Activated CD4-positive, alpha-beta T cell treated with anti-CD3 and anti-CD28 coated beads, Interleukin-2, amount 10 ng/mL, durations not matched to agents 7 days and 5 days (primary cell): ENCODE measurements at regions not wholly inside any gene's neighbourhood (a gene's known extent, or its start where the extent isn't known, plus 50 kb on each side); places are given as distances from the start of the nearest gene placed in this dataset.

Experiments
- CTCF ChIA-PET: fragments of 350-600 bp; sonication (Branson Sonifier 250); formaldehyde crosslinking; loops from one replicate; lab custom pipeline; 2021; ENCODE audit warnings: antibody characterized with exemption; lab: Charles Lee
- POLR2A ChIA-PET: fragments of 350-600 bp; sonication (Branson Sonifier 250); formaldehyde crosslinking; loops from one replicate; lab custom pipeline; 2021; ENCODE audit warnings: antibody characterized with exemption; lab: Charles Lee
- DNase-seq: peaks from one replicate; pipeline ENCODE4 v3.0.0-alpha.2; 2020
- H3K27ac Mint-ChIP-seq: one replicate; pipeline ENCODE4 v1.8.0; 2021; ENCODE audit warnings: mild to moderate bottlenecking, moderate library complexity, mixed read lengths
- H3K27me3 Mint-ChIP-seq: one replicate; pipeline ENCODE4 v1.8.0; 2021; ENCODE audit warnings: mixed read lengths
- H3K36me3 Mint-ChIP-seq: one replicate; pipeline ENCODE4 v1.8.0; 2021; ENCODE audit warnings: low read depth, mixed read lengths
- H3K4me1 Mint-ChIP-seq: one replicate; pipeline ENCODE4 v1.8.0; 2021; ENCODE audit warnings: mixed read lengths
- H3K4me3 Mint-ChIP-seq: one replicate; pipeline ENCODE4 v1.8.0; 2021; ENCODE audit warnings: mild to moderate bottlenecking, moderate library complexity, mixed read lengths
- H3K9me3 Mint-ChIP-seq: one replicate; pipeline ENCODE4 v1.8.0; 2021; ENCODE audit warnings: mixed read lengths

GRCh38 chr10:28151636-28152035 lies 151.2 kb downstream of the MPP7 start:
- H3K36me3 Mint-ChIP-seq: no peaks in the 10 kb centered on the region
- no peaks in the 10 kb centered on the region for H3K4me1 Mint-ChIP-seq
- H3K27ac Mint-ChIP-seq: no peak overlapping the region
- no peak for DNase-seq
- H3K4me3 Mint-ChIP-seq: no peak overlapping the region
- POLR2A ChIA-PET: no interaction called here
- CTCF ChIA-PET: no interaction called here
- no peaks in the 10 kb centered on the region for H3K27me3 Mint-ChIP-seq
- no peaks in the 10 kb centered on the region for H3K9me3 Mint-ChIP-seq

GRCh38 chr10:28149746-28150145 lies 150.9 kb upstream of the ODAD2 start:
- DNase-seq: no peak
- H3K27ac Mint-ChIP-seq: no peak overlapping the region
- no peaks in the 10 kb centered on the region for H3K27me3 Mint-ChIP-seq
- ChIA-PET POLR2A (interaction anchor here (0.6 kb wide), 1 partner anchor 39 kb away, joined by 5 read pairs; no protein-coding TSS in a partner anchor), CTCF (interaction anchor here (0.7 kb wide), 1 partner anchor 14 kb away, joined by 3 read pairs; no protein-coding TSS in a partner anchor)
- no peaks in the 10 kb centered on the region for H3K36me3 Mint-ChIP-seq
- H3K9me3 Mint-ChIP-seq: no peaks in the 10 kb centered on the region
- H3K4me1 Mint-ChIP-seq: no peaks in the 10 kb centered on the region
- H3K4me3 Mint-ChIP-seq: no peak overlapping the region

GRCh38 chr10:28147706-28148105 lies 148.8 kb upstream of the ODAD2 start:
- H3K9me3 Mint-ChIP-seq: no peaks in the 10 kb centered on the region
- DNase-seq: no peak
- H3K4me1 Mint-ChIP-seq: no peaks in the 10 kb centered on the region
- H3K36me3 Mint-ChIP-seq: no peaks in the 10 kb centered on the region
- H3K27me3 Mint-ChIP-seq: no peaks in the 10 kb centered on the region
- ChIA-PET POLR2A (no interaction called here), CTCF (no interaction called here)
- H3K4me3 Mint-ChIP-seq: no peak overlapping the region
- no peak overlapping the region for H3K27ac Mint-ChIP-seq

- Mint-ChIP-seq H3K27ac (no peak overlapping the region), H3K36me3 (peaks cover 18% of the 10 kb centered on the region), H3K9me3 (peaks cover 26% of the 10 kb centered on the region), H3K27me3 (no peaks in the 10 kb centered on the region), H3K4me1 (no peaks in the 10 kb centered on the region), H3K4me3 (no peak overlapping the region)
- ChIA-PET CTCF (interaction anchor here (1.2 kb wide), 1 partner anchor 16 kb away, joined by 4 read pairs; no protein-coding TSS in a partner anchor), POLR2A (no interaction called here)
- DNase-seq: no peak
Measured at GRCh38 chr10:28139138-28139537, 140.3 kb upstream of the ODAD2 start.

- H3K4me3 Mint-ChIP-seq: no peak overlapping the region
- ChIA-PET CTCF (no interaction called here), POLR2A (no interaction called here)
- DNase-seq: no peak
- H3K4me1 Mint-ChIP-seq: no peaks in the 10 kb centered on the region
- H3K9me3 Mint-ChIP-seq: peaks cover 27% of the 10 kb centered on the region
- no peaks in the 10 kb centered on the region for H3K27me3 Mint-ChIP-seq
- no peak overlapping the region for H3K27ac Mint-ChIP-seq
- H3K36me3 Mint-ChIP-seq: peaks cover 21% of the 10 kb centered on the region
Measured at GRCh38 chr10:28137907-28138880, 139.3 kb upstream of the ODAD2 start.

GRCh38 chr10:28135258-28135657 lies 136.4 kb upstream of the ODAD2 start:
- Mint-ChIP-seq H3K4me1 (no peaks in the 10 kb centered on the region), H3K27ac (no peak overlapping the region), H3K27me3 (no peaks in the 10 kb centered on the region), H3K36me3 (peaks cover 25% of the 10 kb centered on the region), H3K4me3 (no peak overlapping the region), H3K9me3 (peaks cover 29% of the 10 kb centered on the region)
- CTCF ChIA-PET: no interaction called here
- no peak for DNase-seq
- POLR2A ChIA-PET: no interaction called here

GRCh38 chr10:28130267-28130666 lies 131.4 kb upstream of the ODAD2 start:
- Mint-ChIP-seq H3K36me3 (peaks cover 19% of the 10 kb centered on the region), H3K4me1 (no peaks in the 10 kb centered on the region)

GRCh38 chr10:28127881-28128280 lies 129.0 kb upstream of the ODAD2 start:
- Mint-ChIP-seq H3K4me3 (no peak overlapping the region), H3K27ac (no peak overlapping the region), H3K9me3 (no peaks in the 10 kb centered on the region), H3K4me1 (no peaks in the 10 kb centered on the region), H3K27me3 (no peaks in the 10 kb centered on the region), H3K36me3 (peaks cover 19% of the 10 kb centered on the region)
- POLR2A ChIA-PET: no interaction called here
- CTCF ChIA-PET: no interaction called here
- DNase-seq: no peak

More at GRCh38 chr10:28130267-28130666, 131.4 kb upstream of the ODAD2 start:
- Mint-ChIP-seq H3K27me3 (no peaks in the 10 kb centered on the region), H3K4me3 (no peak overlapping the region), H3K27ac (no peak overlapping the region), H3K9me3 (peaks cover 7% of the 10 kb centered on the region)
- ChIA-PET CTCF (interaction anchor here (0.7 kb wide), 1 partner anchor 372 kb away, joined by 3 read pairs; no protein-coding TSS in a partner anchor), POLR2A (no interaction called here)
- DNase-seq: no peak

GRCh38 chr10:28125701-28126100 lies 126.8 kb upstream of the ODAD2 start:
- Mint-ChIP-seq H3K27ac (no peak overlapping the region), H3K9me3 (no peaks in the 10 kb centered on the region), H3K36me3 (peaks cover 19% of the 10 kb centered on the region), H3K27me3 (no peaks in the 10 kb centered on the region), H3K4me1 (no peaks in the 10 kb centered on the region), H3K4me3 (no peak overlapping the region)
- DNase-seq: no peak
- CTCF ChIA-PET: no interaction called here
- POLR2A ChIA-PET: no interaction called here

GRCh38 chr10:28120795-28121194 lies 121.9 kb upstream of the ODAD2 start:
- H3K27ac Mint-ChIP-seq: no peak overlapping the region
- ChIA-PET POLR2A (no interaction called here), CTCF (no interaction called here)
- H3K9me3 Mint-ChIP-seq: no peaks in the 10 kb centered on the region
- H3K4me1 Mint-ChIP-seq: peaks cover 12% of the 10 kb centered on the region
- H3K27me3 Mint-ChIP-seq: no peaks in the 10 kb centered on the region
- peaks cover 21% of the 10 kb centered on the region for H3K36me3 Mint-ChIP-seq
- DNase-seq: no peak
- no peak overlapping the region for H3K4me3 Mint-ChIP-seq

GRCh38 chr10:28120043-28120749 lies 121.3 kb upstream of the ODAD2 start:
- CTCF ChIA-PET: no interaction called here
- no peak overlapping the region for H3K4me3 Mint-ChIP-seq
- no peak for DNase-seq
- POLR2A ChIA-PET: no interaction called here
- no peak overlapping the region for H3K27ac Mint-ChIP-seq
- H3K9me3 Mint-ChIP-seq: no peaks in the 10 kb centered on the region
- no peaks in the 10 kb centered on the region for H3K27me3 Mint-ChIP-seq
- H3K4me1 Mint-ChIP-seq: peaks cover 12% of the 10 kb centered on the region
- H3K36me3 Mint-ChIP-seq: peaks cover 19% of the 10 kb centered on the region

GRCh38 chr10:28118985-28119628 lies 120.2 kb upstream of the ODAD2 start:
- CTCF ChIA-PET: no interaction called here
- H3K4me1 Mint-ChIP-seq: peaks cover 12% of the 10 kb centered on the region
- no peaks in the 10 kb centered on the region for H3K27me3 Mint-ChIP-seq
- H3K4me3 Mint-ChIP-seq: no peak overlapping the region
- no peak for DNase-seq
- H3K9me3 Mint-ChIP-seq: no peaks in the 10 kb centered on the region
- no peak overlapping the region for H3K27ac Mint-ChIP-seq
- H3K36me3 Mint-ChIP-seq: peaks cover 16% of the 10 kb centered on the region
- POLR2A ChIA-PET: no interaction called here

GRCh38 chr10:28113202-28113601 lies 114.3 kb upstream of the ODAD2 start:
- Mint-ChIP-seq H3K4me3 (no peak overlapping the region), H3K9me3 (no peaks in the 10 kb centered on the region), H3K27me3 (no peaks in the 10 kb centered on the region), H3K4me1 (no peaks in the 10 kb centered on the region), H3K27ac (no peak overlapping the region), H3K36me3 (no peaks in the 10 kb centered on the region)
- no peak for DNase-seq
- CTCF ChIA-PET: no interaction called here
- POLR2A ChIA-PET: no interaction called here
